H9 (cell line): ENCODE measurements at regions not wholly inside any gene's neighbourhood (a gene's known extent, or its start where the extent isn't known, plus 50 kb on each side); places are given as distances from the start of the nearest gene placed in this dataset.

ENCODE experiments used
- DNase-seq: peaks from one replicate; pipeline ENCODE4 v3.0.0-alpha.2; 2017
- H2AFZ ChIP-seq: one replicate; pipeline ENCODE4 v1.6.1; 2013; ENCODE audit warnings: mild to moderate bottlenecking, low read length, control low read depth, moderate library complexity
- H2AK5ac ChIP-seq: 2 replicates; pipeline ENCODE4 v1.6.1; 2013; ENCODE audit warnings: low read length, control low read depth, mixed read lengths; ENCODE audit not compliant: insufficient read length
- H2BK120ac ChIP-seq: one replicate; pipeline ENCODE4 v1.6.1; 2013; ENCODE audit warnings: low read depth, mild to moderate bottlenecking, low read length, control low read depth, inconsistent platforms; ENCODE audit not compliant: poor library complexity, severe bottlenecking
- H2BK12ac ChIP-seq: 2 replicates; pipeline ENCODE4 v1.6.1; 2013; ENCODE audit warnings: low read length, control low read depth, mixed read lengths, low read depth; ENCODE audit not compliant: insufficient read length
- H2BK15ac ChIP-seq: 2 replicates; pipeline ENCODE4 v1.6.1; 2013; ENCODE audit warnings: low read depth, low read length, control low read depth
- H2BK20ac ChIP-seq: one replicate; pipeline ENCODE4 v1.6.1; 2013; ENCODE audit warnings: low read depth, mild to moderate bottlenecking, low read length, control low read depth, inconsistent platforms; ENCODE audit not compliant: poor library complexity, severe bottlenecking
- H2BK5ac ChIP-seq: 2 replicates; pipeline ENCODE4 v1.6.1; 2013; ENCODE audit warnings: low read length, control low read depth, mixed read lengths; ENCODE audit not compliant: insufficient read length
- H3K14ac ChIP-seq: 2 replicates; pipeline ENCODE4 v1.6.1; 2013; ENCODE audit warnings: low read length, control low read depth; ENCODE audit not compliant: insufficient read depth
- H3K18ac ChIP-seq: 2 replicates; pipeline ENCODE4 v1.6.1; 2013; ENCODE audit warnings: low read depth, mild to moderate bottlenecking, mixed read lengths, low read length, control low read depth; ENCODE audit not compliant: insufficient read length
- H3K23ac ChIP-seq: 2 replicates; pipeline ENCODE4 v1.6.1; 2013; ENCODE audit warnings: low read length, control low read depth, mixed read lengths, low read depth; ENCODE audit not compliant: insufficient read length
- H3K23me2 ChIP-seq: 2 replicates; pipeline ENCODE4 v1.6.1; 2013; ENCODE audit warnings: low read depth, mild to moderate bottlenecking, mixed read lengths, low read length, control low read depth; ENCODE audit not compliant: insufficient read length, poor library complexity, severe bottlenecking
- H3K27ac ChIP-seq: 2 replicates; pipeline ENCODE4 v1.5.1; 2013; ENCODE audit warnings: low read length, control low read depth, mixed read lengths, low read depth; ENCODE audit not compliant: insufficient read length
- H3K27me3 ChIP-seq: 2 replicates; pipeline ENCODE4 v1.6.1; 2013; ENCODE audit warnings: low read length, control low read depth, inconsistent platforms; ENCODE audit not compliant: insufficient read depth
- H3K4ac ChIP-seq: 2 replicates; pipeline ENCODE4 v1.6.1; 2013; ENCODE audit warnings: low read depth, mild to moderate bottlenecking, control low read depth, inconsistent platforms, low read length, moderate library complexity
- H3K4me1 ChIP-seq: 2 replicates; pipeline ENCODE4 v1.6.1; 2013; ENCODE audit warnings: low read length, control low read depth, inconsistent platforms; ENCODE audit not compliant: insufficient read depth
- H3K4me2 ChIP-seq: 2 replicates; pipeline ENCODE4 v1.6.1; 2013; ENCODE audit warnings: low read length, control low read depth, mixed read lengths; ENCODE audit not compliant: insufficient read length, insufficient read depth
- H3K56ac ChIP-seq: 2 replicates; pipeline ENCODE4 v1.6.1; 2013; ENCODE audit warnings: low read depth, mild to moderate bottlenecking, mixed read lengths, low read length, control low read depth; ENCODE audit not compliant: insufficient read length
- H3K79me1 ChIP-seq: 2 replicates; pipeline ENCODE4 v1.6.1; 2013; ENCODE audit warnings: low read depth, mild to moderate bottlenecking, moderate library complexity, low read length, control low read depth, inconsistent platforms; ENCODE audit not compliant: insufficient read depth, poor library complexity, severe bottlenecking
- H3K79me2 ChIP-seq: 2 replicates; pipeline ENCODE4 v1.6.1; 2013; ENCODE audit warnings: low read length, control low read depth, inconsistent platforms; ENCODE audit not compliant: insufficient read depth
- H3K9ac ChIP-seq: 2 replicates; pipeline ENCODE4 v1.6.1; 2013; ENCODE audit warnings: low read length, control low read depth, mixed read lengths; ENCODE audit not compliant: insufficient read length; ENCODE audit errors: extremely low read depth
- H3K9me3 ChIP-seq: one replicate; pipeline ENCODE4 v1.6.1; 2013; ENCODE audit warnings: low read depth, low read length, inconsistent platforms; ENCODE audit not compliant: control insufficient read depth
- H3T11ph ChIP-seq: one replicate; pipeline ENCODE4 v1.6.1; 2013; ENCODE audit warnings: mild to moderate bottlenecking, low read length, control low read depth, inconsistent platforms
- H4K20me1 ChIP-seq: one replicate; pipeline ENCODE4 v1.6.1; 2013; ENCODE audit not compliant: control insufficient read depth, insufficient read length, insufficient read depth
- H4K5ac ChIP-seq: 2 replicates; pipeline ENCODE4 v1.6.1; 2013; ENCODE audit warnings: low read depth, mild to moderate bottlenecking, mixed read lengths, low read length, control low read depth; ENCODE audit not compliant: insufficient read length
- H4K8ac ChIP-seq: replicated peaks from 2 replicates; pipeline ENCODE4 v1.6.1; 2013; ENCODE audit warnings: low read length, control low read depth, mixed read lengths, low read depth; ENCODE audit not compliant: insufficient read length
- H4K91ac ChIP-seq: 2 replicates; pipeline ENCODE4 v1.6.1; 2013; ENCODE audit warnings: low read depth, mild to moderate bottlenecking, moderate library complexity, mixed read lengths, low read length, control low read depth; ENCODE audit not compliant: insufficient read length
- H3K27ac Mint-ChIP-seq, 3 experiments: 2 replicates in 2 of 3; 3 replicates in 1 of 3; pipeline ENCODE4 v1.8.0; 2020 to 2021; ENCODE audit warnings: mixed read lengths in 3 of 3, mild to moderate bottlenecking in 1 of 3, moderate library complexity in 1 of 3
- H3K27me3 Mint-ChIP-seq: 2 replicates; pipeline ENCODE4 v1.8.0; 2021; ENCODE audit warnings: low read depth, mild to moderate bottlenecking, moderate library complexity, mixed read lengths
- H3K36me3 Mint-ChIP-seq, 3 experiments: 2 replicates in 2 of 3; 3 replicates in 1 of 3; pipeline ENCODE4 v1.8.0; 2020 to 2021; ENCODE audit warnings: low read depth in 3 of 3, mixed read lengths in 3 of 3; ENCODE audit not compliant: insufficient read depth in 1 of 3
- H3K4me1 Mint-ChIP-seq, 2 experiments: 2 replicates each; pipeline ENCODE4 v1.8.0; 2020; ENCODE audit warnings: mixed read lengths in 2 of 2
- H3K4me3 Mint-ChIP-seq, 2 experiments: 2 replicates in 1 of 2; 3 replicates in 1 of 2; pipeline ENCODE4 v1.8.0; 2020 to 2021; ENCODE audit warnings: mild to moderate bottlenecking in 2 of 2, mixed read lengths in 2 of 2, moderate library complexity in 1 of 2
- H3K9me3 Mint-ChIP-seq, 2 experiments: 2 replicates in 1 of 2; 3 replicates in 1 of 2; pipeline ENCODE4 v1.8.0; 2020; ENCODE audit warnings: mild to moderate bottlenecking in 2 of 2, mixed read lengths in 2 of 2, moderate library complexity in 1 of 2
- CTCF ChIP-seq: fragments of 200-600 bp; sonication (generic); conservative IDR thresholded peaks from 3 replicates; pipeline ENCODE4 v1.8.0; 2021; ENCODE audit warnings: antibody characterized with exemption, mild to moderate bottlenecking
- WGBS: extraction: QIAGEN DNeasy Blood & Tissue Kit; methylation state at CpG from one replicate; pipeline ENCODE4 v1.1.7; 2013; ENCODE audit warnings: missing lambda C conversion rate, low lambda C conversion rate, mixed read lengths; ENCODE audit not compliant: insufficient read length; ENCODE audit errors: extremely low coverage; 5-methylcytosine and 5-hydroxymethylcytosine counted together

GRCh38 chr14:98984719-98985041 lies 287.3 kb downstream of the BCL11B start:
- Histone ChIP-seq H3K79me1 (no peaks in the 10 kb centered on the region), H3K18ac (no peak overlapping the region), H3K27ac (no peak overlapping the region), H2BK12ac (no peak overlapping the region), H3K9ac (no peak overlapping the region), H4K20me1 (no peaks in the 10 kb centered on the region), H3K79me2 (no peaks in the 10 kb centered on the region), H3K23me2 (no peaks in the 10 kb centered on the region), H4K8ac (no peak overlapping the region), H3T11ph (no peak overlapping the region), H2BK20ac (no peak overlapping the region), H2AFZ (no peak overlapping the region), H2BK5ac (no peak overlapping the region), H2AK5ac (no peak overlapping the region), H4K5ac (no peak overlapping the region), H3K4me1 (peaks cover 2% of the 10 kb centered on the region; the same call in 1 of the 2 replicates), H2BK120ac (no peak overlapping the region), H3K23ac (no peak overlapping the region), H3K4ac (no peak overlapping the region), H3K9me3 (no peaks in the 10 kb centered on the region), H3K56ac (no peak overlapping the region), H4K91ac (no peak overlapping the region), H3K4me2 (no peak overlapping the region), H2BK15ac (no peak overlapping the region), H3K14ac (no peak overlapping the region), H3K27me3 (no peaks in the 10 kb centered on the region)
- H3K9me3 Mint-ChIP-seq = peaks cover 0 to 8% of the 10 kb centered on the region in 2 experiments; a peak in 3 of 5 replicates
- DNase-seq = no peak
- WGBS = no CpG with 5 or more reads among the region's 7 CpGs
- no peak overlapping the region for H3K27ac Mint-ChIP-seq
- H3K27me3 Mint-ChIP-seq = no peaks in the 10 kb centered on the region; the same call in none of the 2 replicates
- H3K4me1 Mint-ChIP-seq = peaks cover 0 to 15% of the 10 kb centered on the region in 2 experiments; a peak in 3 of 4 replicates
- TF ChIP-seq CTCF = no peak
- H3K4me3 Mint-ChIP-seq = no peak overlapping the region
- no peaks in the 10 kb centered on the region for H3K36me3 Mint-ChIP-seq
